Choroid plexus epithelial cell (primary cell): ENCODE measurements at regions not wholly inside any gene's neighbourhood (a gene's known extent, or its start where the extent isn't known, plus 50 kb on each side); places are given as distances from the start of the nearest gene placed in this dataset.
"Not testable (repeated sequence)": the region's sequence is repeated elsewhere in the genome, so short reads cannot be mapped to it uniquely, and the experiment has no call there.

Experiments
- DNase-seq: peaks from one replicate; pipeline ENCODE4 v3.0.0-alpha.2; 2010; ENCODE audit warnings: low read depth
- H3K4me3 ChIP-seq: 2 replicates; pipeline ENCODE4 v1.5.1; 2011; ENCODE audit warnings: low read depth, mild to moderate bottlenecking, control low read depth, low read length, moderate library complexity
- TF ChIP-seq, protein P1 (sequence below): conservative IDR thresholded peaks from 2 replicates; pipeline ENCODE4 v1.5.1; 2011; ENCODE audit warnings: low read depth, mild to moderate bottlenecking, control low read depth, inconsistent platforms, low read length, moderate library complexity

GRCh38 chr1:25171013-25171412, 61.3 kb downstream of the SYF2 start:
- not testable (repeated sequence) for H3K4me3 ChIP-seq, DNase-seq

DNA sequence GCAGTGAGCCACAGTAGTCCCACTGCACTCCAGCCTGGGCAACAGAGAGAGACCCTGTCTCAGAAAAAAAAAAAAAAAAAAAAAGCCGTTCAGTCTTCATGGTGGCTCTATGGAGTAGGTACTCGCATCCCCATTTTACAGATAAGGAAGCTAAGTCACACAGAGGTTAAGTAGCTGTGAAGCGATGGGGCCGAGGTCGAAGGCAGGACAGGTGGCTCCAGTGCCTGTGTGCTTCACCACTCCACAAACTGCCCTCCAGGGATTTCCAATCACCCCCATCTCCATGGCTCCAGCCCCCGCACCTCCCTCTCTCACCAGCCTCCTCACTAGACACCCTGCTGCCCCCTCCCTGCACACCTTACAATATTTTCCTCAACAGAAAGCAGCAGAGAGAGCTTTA, 61.9 kb downstream of the SYF2 start:
- TF ChIP-seq, protein P1, sequence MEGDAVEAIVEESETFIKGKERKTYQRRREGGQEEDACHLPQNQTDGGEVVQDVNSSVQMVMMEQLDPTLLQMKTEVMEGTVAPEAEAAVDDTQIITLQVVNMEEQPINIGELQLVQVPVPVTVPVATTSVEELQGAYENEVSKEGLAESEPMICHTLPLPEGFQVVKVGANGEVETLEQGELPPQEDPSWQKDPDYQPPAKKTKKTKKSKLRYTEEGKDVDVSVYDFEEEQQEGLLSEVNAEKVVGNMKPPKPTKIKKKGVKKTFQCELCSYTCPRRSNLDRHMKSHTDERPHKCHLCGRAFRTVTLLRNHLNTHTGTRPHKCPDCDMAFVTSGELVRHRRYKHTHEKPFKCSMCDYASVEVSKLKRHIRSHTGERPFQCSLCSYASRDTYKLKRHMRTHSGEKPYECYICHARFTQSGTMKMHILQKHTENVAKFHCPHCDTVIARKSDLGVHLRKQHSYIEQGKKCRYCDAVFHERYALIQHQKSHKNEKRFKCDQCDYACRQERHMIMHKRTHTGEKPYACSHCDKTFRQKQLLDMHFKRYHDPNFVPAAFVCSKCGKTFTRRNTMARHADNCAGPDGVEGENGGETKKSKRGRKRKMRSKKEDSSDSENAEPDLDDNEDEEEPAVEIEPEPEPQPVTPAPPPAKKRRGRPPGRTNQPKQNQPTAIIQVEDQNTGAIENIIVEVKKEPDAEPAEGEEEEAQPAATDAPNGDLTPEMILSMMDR: no peak
- no peak overlapping the region for H3K4me3 ChIP-seq
- no peak for DNase-seq

DNA sequence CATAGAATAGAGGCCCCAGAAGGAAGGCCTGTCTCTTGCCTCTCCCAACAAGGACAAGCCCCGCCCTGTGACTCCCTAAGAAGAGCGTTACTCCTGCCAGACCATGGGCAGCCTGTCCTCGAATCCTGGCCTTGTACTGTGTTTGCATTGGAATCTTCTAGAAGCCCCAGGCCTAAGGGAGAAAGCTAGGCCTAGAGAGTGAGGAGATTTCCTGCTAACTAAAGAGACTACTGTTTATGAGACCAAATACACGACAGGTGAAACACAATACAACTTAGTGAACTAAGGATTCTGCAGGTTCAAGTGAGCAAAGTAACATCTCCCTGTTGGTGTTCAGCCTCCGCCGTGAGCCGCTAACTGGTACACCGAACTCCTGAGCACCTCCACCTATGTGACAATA, 62.7 kb downstream of the SYF2 start:
- TF ChIP-seq, protein P1: no peak
- DNase-seq: no peak
- no peak overlapping the region for H3K4me3 ChIP-seq

- H3K4me3 ChIP-seq: no peak overlapping the region
- TF ChIP-seq, protein P1: no peak
- DNase-seq: no peak
These were observed 63.1 kb downstream of the SYF2 start for GRCh38 chr1:25169168-25169567.

GRCh38 chr1:25168193-25169071, 63.9 kb downstream of the SYF2 start:
- TF ChIP-seq, protein P1: peak; percentile 4
- DNase-seq: no peak
- no peak overlapping the region for H3K4me3 ChIP-seq

- DNase-seq: no peak
- no peak overlapping the region for H3K4me3 ChIP-seq
- TF ChIP-seq, protein P1: no peak
These were observed 64.8 kb downstream of the SYF2 start for GRCh38 chr1:25167269-25168192.

DNA sequence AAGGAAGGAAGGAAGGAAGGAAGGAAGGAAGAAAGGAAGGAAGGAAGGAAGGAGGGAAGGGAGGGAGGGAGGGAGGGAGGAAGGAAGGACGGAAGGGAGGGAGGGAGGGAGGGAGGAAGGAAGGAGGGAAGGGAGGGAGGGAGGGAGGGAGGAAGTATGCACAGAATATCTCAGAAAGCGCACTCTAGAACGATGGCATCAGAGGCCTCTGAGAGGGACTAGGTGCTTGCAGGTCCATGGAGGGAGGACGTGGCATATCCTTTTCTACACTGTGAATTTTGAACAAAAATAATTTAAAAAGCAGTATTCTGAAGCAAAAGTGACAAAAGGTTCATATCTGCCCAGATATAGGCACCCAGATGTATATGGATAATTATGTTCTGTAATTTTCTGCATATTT, 65.5 kb downstream of the SYF2 start:
- no peak for DNase-seq
- no peak overlapping the region for H3K4me3 ChIP-seq
- TF ChIP-seq, protein P1: no peak
